Superior temporal gyrus (tissue), 1 donor: ENCODE measurements at regions not wholly inside any gene's neighbourhood (a gene's known extent, or its start where the extent isn't known, plus 50 kb on each side); places are given as distances from the start of the nearest gene placed in this dataset.
"Not testable (repeated sequence)": the region's sequence is repeated elsewhere in the genome, so short reads cannot be mapped to it uniquely, and the experiment has no call there.

Source experiments
- DNase-seq: peaks from one replicate; pipeline ENCODE4 v3.0.0-alpha.2; 2016; ENCODE audit errors: extremely low spot score

- DNase-seq = no peak
These were observed 271.4 kb downstream of the DOK5 start for GRCh38 chr20:54746796-54747195.

GRCh38 chr20:54745780-54746179 is 270.4 kb downstream of the DOK5 start:
- DNase-seq = no peak

GRCh38 chr20:54744097-54744496 is 268.7 kb downstream of the DOK5 start:
- DNase-seq = no peak

DNA sequence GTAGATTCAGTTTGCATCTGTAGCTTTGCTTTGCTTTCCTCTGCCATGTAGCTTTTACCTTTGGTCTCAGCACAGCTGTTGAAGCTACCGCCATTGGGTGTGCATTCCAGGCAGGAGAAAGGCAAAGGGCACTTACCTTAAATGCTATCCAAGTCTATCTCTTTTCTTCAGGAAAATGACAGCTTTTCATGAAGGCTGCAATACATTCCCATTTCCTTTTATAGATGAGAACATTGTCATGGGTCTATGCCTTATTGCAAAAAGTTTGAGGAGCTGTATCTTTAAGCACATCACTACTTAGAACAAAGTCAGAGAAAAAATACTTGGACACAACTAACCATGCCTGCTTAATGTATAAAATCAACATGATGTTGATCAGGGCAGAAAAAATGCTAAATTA is 266.8 kb downstream of the DOK5 start:
- DNase-seq = no peak

GRCh38 chr20:54736421-54736820 is 261.0 kb downstream of the DOK5 start:
- DNase-seq = no peak

DNA sequence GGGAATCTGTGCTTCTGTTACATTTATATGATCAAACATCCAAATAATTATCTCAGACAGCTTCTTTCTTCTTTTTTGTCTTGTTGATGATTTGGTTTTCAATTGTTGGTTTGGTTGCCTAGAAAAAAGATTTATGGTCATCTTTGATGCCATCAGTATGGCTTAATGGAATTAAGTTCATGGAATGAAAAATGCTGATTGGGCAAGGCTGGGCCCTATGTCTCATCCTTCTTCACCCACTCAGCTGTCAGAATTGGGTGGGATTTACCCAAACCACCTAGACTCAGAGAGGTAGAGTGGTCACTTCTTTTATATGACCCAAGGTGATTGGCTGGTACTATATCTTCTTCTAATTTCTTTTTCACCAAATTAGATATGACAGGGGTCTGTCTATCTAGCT is 258.3 kb downstream of the DOK5 start:
- DNase-seq = no peak

GRCh38 chr20:54727490-54727889 is 252.1 kb downstream of the DOK5 start:
- no peak for DNase-seq

DNA sequence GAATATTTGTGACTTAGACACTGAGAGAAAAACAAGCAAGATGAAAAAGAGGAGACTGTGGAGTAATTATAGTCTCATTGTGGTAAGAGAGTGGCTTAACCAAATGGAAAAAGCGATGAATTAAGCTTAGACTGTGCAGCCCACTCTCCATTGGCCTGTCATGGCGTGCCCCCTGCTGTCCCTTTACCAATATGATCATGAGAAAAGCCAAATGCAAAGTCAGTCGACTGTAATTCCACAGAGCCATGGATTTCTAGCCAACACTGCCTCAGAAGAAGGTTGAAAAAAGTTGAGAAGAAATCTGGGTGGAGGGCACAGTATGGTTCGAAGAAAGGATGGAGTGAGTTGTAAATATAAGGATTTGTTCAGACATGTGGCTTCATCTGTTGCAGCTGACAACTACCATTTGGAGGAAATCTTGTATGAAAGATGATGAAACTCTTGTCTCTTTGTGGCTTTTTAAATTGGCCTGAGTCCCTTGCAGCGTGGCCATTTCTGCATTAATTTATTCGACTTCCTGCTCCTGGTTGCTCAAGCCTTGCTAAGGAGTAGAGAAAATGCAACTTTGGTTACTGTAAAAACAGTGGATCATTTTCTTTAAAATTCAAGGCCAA is 251.4 kb downstream of the DOK5 start:
- no peak for DNase-seq

DNA sequence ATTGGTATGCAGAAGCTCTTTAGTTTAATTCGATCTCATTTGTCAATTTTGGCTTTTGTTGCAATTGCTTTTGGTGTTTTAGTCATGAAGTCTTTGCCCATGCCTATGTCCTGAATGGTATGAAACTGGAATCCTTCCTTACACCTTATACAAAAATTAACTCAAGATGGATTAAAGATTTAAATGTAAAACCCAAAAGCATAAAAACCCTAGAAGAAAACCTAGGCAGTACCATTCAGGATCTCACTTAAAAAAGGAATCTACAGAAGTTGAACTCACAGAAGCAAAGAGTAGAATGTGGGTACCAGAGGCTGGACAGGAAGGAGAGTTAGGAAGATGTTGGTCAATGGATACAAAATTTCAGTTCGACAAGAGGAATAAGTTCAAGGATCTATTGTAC is 249.9 kb downstream of the DOK5 start:
- not testable (repeated sequence) for DNase-seq

DNA sequence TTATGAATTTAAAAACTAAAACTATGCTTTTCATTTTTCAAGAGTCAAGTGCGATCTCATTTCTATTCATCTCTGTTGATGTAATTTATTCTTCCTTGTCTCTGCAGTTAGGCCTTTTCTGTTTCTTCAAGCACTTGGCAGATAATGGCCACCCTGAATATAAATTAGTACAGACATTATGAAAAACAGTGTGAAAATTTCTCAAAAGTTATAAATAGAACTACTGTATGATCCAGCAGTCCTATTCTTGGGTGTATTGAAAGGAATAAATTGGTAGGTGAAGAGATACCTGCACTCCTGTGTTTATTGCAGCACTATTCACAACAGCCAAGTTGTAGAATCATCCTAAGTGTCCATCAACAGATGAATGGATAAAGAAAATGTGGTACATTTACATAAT is 248.3 kb downstream of the DOK5 start:
- DNase-seq = no peak

- DNase-seq = no peak
These were observed 242.6 kb downstream of the DOK5 start for GRCh38 chr20:54717983-54718382.

GRCh38 chr20:54716790-54717189 is 241.4 kb downstream of the DOK5 start:
- DNase-seq = no peak

GRCh38 chr20:54716174-54716747 is 240.9 kb downstream of the DOK5 start:
- DNase-seq = no peak

DNA sequence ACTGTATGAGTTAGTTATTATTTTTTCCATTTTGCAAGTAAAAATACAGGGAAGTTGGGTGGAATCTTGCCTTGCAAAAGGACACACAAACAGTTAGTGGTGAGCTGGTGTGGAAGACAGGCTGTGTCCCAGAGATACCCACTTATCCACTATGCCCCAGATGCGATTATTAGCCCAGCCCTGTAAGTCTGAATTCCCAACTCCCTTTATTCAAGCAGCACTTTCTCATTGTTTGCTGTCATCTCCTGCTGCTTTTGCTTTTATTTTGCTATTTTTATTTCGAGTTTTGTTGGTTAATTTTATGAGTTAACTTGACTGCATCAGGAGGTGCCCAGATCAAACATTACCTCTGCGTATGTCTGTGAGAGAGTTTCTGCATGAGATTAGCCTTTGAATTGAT is 239.4 kb downstream of the DOK5 start:
- no peak for DNase-seq

DNA sequence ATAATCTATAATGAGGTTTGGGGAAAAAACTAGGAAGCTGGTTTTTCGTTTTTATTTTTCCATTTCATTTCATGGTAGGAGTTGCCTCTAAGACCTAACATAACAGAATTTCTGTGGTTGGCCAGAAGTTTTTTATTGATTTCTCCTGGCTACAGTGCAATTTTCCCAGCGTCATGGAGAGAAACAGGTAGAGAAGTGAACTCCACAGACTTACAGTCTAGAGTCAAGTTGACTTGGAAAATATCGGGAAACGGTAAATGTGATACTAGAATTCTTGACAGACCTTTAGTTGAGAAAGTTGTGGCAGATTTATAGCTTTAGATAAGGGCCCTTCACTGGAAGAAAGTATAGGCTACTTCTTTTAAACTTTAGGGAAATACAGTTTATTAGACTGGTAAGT is 238.3 kb downstream of the DOK5 start:
- DNase-seq = no peak

- DNase-seq = no peak
These were observed 235.7 kb downstream of the DOK5 start for GRCh38 chr20:54711071-54711470.

GRCh38 chr20:54710341-54710740 is 234.9 kb downstream of the DOK5 start:
- no peak for DNase-seq

DNA sequence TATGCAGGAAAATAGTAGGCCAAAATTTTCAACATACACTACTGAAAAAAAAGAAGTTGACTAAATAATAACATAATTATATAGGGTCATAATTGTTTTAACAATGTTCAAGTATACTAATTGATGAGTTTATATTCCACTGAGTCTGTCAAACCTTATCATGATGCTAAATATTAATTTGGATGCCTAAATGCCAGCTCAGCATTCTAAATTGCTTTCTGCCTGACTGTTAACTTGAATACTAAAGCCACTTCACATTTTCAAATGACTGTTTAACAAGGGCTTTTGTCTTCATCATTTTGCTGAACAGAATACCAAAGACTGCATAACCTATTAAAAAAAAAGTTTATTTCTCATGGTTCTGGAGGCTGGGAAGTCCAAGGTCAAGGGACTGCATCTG is 232.8 kb downstream of the DOK5 start:
- DNase-seq = no peak

- no peak for DNase-seq
These were observed 232.4 kb downstream of the DOK5 start for GRCh38 chr20:54707801-54708200.

DNA sequence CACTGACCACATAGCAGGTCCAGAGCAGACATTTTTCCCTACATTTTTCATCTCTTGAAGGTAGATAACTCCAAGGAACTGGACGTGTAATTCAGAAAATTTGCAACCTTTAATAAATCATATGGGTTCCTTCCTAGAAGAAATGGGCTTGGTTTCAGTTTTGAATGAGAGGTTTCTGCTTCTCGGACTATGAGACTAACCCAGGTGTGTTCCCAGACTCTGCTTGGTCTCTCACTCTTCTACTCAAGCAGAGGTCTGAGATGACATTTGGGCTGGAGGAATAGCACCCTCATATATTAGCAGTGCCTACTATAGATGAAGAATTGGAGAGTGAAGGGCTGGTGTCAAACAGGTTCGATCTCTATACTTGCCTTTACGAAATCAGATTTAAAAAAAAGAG is 231.2 kb downstream of the DOK5 start:
- DNase-seq = no peak

DNA sequence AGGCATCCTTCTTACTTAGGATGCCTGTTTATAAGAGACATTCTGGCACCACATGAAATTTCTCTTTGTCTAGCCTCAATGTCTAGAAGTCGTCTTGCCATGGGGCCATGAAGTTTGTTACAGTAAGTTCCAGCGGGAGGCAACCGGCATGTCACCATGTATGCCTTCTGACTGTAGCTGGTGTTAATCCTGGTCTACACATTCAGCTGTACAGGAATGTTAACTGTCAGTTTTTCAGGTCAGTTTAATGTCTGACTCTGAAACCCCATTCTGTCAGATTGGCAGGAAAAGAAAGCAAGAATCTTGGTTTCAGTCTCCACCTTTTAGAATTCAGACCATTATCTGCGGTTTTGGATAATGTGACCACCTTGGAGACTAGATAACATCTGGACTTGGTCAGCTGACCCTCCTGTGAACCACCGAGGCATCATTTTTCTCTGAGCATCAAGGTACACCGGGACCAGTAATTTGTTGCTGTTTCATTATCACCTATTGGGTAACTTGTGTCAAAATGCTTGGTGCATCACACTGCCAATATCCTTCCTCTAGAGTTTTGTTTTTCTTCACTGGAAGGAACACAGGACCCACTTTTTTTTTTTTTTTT is 228.7 kb downstream of the DOK5 start:
- no peak for DNase-seq
